C1 segment of cervical spinal cord (tissue), 14 donors: ENCODE measurements at regions not wholly inside any gene's neighbourhood (a gene's known extent, or its start where the extent isn't known, plus 50 kb on each side); places are given as distances from the start of the nearest gene placed in this dataset.

ENCODE experiments used
- DNase-seq, 14 donors: peaks; one replicate each; lab custom pipeline; 2025; lab: John Stamatoyannopoulos, UW

- peak in 3 of 14 donors; percentile 14 to 19 (median 17) for DNase-seq
Observed at GRCh38 chr1:58862728-58863385, 79.0 kb upstream of the JUN start.

DNA sequence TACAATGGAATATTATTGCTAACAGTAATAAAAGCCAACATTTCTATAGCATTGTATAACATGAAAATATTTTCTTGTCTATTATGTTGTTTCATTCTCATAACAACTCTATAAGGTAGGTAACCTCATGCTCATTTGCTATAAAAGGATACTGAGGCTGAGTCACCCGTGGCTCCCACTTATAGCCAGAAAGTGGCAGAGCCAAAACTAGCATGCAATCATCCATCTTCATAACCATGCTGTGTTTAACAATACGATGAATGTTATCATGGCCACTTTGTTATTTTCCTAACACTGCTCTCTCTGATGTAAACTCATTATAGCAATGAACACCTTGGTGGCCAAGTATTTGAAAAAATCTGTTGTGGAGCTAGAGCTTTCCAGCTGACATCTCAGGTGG, 80.8 kb upstream of the JUN start:
- no peak for DNase-seq

GRCh38 chr1:58866578-58866977, 82.7 kb upstream of the JUN start:
- no peak for DNase-seq

DNA sequence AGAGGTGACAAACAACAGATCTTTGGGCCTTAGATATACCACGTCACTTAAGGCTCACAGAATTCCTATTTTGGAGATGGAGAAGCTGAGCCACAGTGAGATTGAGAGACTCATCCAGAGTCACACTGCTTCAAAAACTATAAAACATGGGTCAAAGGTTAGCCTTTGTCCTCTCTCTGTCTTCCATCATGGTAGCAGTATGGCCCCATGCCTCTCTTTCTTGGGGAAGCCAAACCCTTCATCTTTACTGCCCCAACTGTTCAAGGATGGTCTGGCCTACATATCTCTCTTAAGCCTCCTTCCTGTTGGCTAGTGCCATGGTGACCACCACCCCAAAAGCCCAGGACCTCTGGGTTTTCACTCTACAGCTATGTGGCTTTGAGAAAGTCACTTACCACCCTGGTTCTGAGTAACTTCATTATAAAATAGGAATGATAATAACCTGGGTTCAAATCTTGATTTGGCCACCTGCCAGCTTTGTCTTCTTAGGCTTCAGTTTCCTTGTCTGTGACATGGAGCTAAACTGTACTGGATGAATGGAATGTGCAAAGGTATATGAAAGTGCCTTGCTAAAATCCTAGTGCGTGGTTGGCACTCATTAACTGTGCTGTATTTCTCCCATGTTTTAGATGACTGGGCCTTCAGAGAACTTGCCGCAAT, 85.9 kb upstream of the JUN start:
- DNase-seq = no peak

GRCh38 chr1:58870298-58870676, 86.4 kb upstream of the JUN start:
- DNase-seq = peak in 2 of 14 donors; percentile 3 to 60

GRCh38 chr1:58874342-58874741, 90.5 kb upstream of the JUN start:
- peak in 1 of 14 donors; percentile 53 for DNase-seq

GRCh38 chr1:58874757-58875755, 91.2 kb upstream of the JUN start:
- DNase-seq = peak in 11 of 14 donors; percentile 35 to 81 (median 63)

- no peak for DNase-seq
Observed at GRCh38 chr1:58879464-58879863, 95.6 kb upstream of the JUN start.

DNA sequence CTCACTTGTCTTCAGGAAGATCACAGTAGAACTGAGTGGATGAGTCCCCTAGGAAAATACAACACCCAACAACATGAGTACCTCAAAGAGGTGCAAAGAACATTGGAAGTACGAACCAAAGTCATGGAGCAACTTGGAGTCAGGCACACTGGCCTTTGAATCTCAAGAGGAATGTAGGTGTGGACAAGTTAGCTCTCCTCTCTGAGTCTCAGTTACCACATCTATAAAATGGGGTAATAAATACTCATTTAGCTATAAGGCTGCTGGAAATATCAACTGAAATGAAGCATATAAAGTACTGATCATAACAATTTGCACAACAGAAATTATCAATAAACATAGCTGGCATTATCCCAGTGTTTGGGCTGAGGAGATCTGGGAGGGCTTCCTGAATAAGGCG, 96.7 kb upstream of the JUN start:
- no peak for DNase-seq

GRCh38 chr1:58881471-58881994, 97.7 kb upstream of the JUN start:
- DNase-seq = peak in 1 of 14 donors; percentile 11

- no peak for DNase-seq
Observed at GRCh38 chr1:58882322-58882948, 98.6 kb upstream of the JUN start.

- peak in 4 of 14 donors; percentile 12 to 70 (median 50) for DNase-seq
Observed at GRCh38 chr1:58883037-58883887, 99.4 kb upstream of the JUN start.

DNA sequence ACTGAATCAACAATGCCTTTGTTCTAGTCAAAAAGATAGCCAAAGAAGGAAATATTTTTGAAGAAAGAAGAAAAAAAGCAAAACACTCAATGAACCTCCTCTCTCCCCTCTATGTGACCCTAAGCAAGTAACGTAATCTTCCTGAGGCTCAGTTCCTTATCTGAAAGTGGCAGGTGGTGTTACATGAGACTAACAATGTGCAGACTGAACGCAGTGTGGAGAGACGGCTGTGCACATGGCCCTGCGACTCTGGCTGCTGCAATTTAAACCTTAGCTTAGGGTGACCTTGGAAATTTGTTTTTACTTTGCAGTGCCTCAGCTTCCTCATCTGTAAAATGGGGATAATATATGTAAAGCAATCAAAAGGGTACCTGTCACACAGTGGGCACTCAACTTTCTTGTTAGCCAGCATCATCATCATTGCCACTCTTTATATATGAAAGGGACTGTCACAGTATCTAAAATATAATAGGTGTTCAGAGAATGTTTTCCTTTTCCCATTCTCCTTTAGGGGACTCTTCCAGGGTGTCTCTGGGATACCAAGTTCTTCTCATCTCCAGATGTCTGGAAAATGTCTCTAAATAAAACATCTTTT, 100.1 kb upstream of the JUN start:
- DNase-seq = no peak

DNA sequence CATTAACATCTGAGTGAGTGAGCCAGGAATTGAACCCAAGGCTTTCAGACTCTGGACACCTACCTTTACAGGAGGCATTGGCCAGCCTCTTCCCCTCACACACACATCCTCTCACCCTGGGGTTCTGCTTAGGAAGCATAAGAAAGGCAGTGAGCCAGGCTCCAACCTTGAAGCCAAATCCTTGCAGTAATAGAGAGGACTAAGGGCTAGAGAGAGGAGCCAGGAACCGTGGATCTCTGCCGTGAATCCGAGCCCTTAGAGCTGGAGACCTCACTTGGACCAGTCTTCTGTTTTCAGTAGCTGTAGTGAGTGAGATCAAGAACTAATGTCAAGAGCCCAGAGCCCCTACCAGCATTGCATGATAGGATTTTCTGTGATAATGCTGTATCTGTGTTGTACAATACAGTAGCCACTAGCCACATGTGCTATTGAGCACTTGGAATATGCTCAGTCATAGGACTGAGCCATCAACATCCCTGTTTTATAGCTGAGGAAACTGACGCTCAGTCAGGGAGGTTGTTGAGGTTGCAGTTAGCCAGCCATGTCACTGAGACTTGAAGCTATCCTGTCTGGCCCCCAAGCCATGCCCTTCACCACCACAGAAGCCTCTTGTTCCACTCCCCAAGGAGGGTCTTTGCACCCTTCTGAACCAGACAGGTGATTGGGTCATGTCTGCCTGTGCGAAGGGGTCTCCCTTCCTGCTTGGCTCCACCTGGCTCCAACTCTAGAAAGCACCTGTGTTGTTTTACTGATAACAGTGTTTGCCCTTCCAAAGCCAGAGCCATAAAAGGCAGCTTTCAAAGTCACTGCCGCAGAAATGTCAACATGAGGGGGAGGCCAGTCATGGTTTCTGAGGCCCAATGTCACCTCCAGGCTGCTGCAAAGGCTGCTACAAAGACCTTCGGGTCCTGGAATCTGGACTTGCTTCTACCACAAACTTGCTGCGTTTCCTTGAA, 101.1 kb upstream of the JUN start:
- peak in 3 of 14 donors; percentile 7 to 25 (median 20) for DNase-seq

GRCh38 chr1:58885998-58886397, 102.2 kb upstream of the JUN start:
- DNase-seq = peak in 7 of 14 donors; percentile 10 to 37 (median 22)

GRCh38 chr1:58886611-58887010, 102.8 kb upstream of the JUN start:
- no peak for DNase-seq

DNA sequence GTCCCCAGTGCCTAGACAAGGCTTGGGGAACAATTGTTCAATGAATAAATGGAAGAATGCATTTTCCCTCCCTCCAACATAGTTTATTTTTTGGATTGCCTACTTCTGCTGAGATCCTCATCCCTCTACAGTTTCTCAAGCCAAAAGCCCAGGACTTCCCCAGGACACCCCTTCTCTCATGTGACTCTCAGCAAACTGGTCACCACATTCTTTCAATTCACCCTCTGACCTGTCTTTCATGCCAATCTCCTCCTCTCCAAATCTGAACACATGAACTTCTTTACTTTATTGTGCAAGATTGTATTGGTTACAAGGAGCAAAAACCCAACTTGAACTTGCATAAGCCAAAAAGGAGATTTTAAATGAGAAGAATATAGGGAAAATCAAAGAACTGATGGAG, 103.2 kb upstream of the JUN start:
- no peak for DNase-seq

- no peak for DNase-seq
Observed at GRCh38 chr1:58888833-58889232, 105.0 kb upstream of the JUN start.

DNA sequence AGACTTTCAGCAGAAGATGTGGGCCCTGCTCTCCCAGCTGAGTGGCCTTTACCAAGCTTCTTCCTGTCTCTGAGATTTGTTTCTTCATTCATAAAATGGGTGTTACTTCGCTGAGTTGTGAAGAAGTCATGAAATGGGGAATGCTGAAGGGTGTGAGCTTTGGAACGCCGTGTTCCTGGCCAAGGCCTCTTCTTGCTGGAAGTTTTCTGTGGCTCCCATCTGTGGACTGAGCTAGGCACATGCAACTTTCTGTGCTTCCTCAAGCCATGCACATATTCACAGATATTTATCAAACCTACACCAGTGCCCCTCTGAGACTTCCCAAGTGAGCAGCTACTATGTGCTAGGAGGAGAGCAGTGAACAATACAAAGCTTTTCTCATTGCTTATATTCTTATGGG, 106.3 kb upstream of the JUN start:
- DNase-seq = no peak
